ENCODE measurements at regions not wholly inside any gene's neighbourhood (a gene's known extent, or its start where the extent isn't known, plus 50 kb on each side); places are given as distances from the start of the nearest gene placed in this dataset.

GRCh38 chr2:234309431-234309830 lies 187.4 kb downstream of the ARL4C start:
- H3K4me1 Mint-ChIP-seq: peaks cover 57% of the 10 kb centered on the region
- intact Hi-C loops (cut with micrococcal nuclease): loop anchor here (1.0 to 2.0 kb wide), 7 partner anchors 13 to 182 kb away; no protein-coding TSS in a partner anchor
- H3K36me3 Mint-ChIP-seq (ENCODE audit: low read depth): peaks cover 8% of the 10 kb centered on the region
- H3K4me3 Mint-ChIP-seq: peak overlapping the region; percentile 66
- H3K9me3 Mint-ChIP-seq: peaks cover 12% of the 10 kb centered on the region
- H3K27me3 Mint-ChIP-seq: no peaks in the 10 kb centered on the region
- peak overlapping the region; percentile 97 for H3K27ac Mint-ChIP-seq
- no peak for DNase-seq

DNA sequence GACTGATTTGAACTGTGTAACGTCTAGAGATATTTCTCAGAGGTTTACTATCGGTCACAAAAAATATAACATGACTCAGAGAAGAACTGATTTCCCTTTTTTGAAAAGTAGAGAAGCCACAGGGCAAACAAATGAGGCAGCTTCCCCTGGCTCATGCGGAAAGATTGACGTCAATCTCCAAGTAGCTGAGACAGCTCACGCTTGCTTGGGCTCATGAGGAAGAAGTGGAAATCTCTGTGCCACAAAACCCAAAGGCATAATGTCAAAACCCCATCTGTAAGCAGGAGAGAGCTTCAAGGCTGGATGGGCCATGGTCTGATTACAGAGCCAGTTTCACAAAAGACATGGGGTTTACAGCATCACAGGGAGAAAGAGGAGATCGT lies 188.1 kb downstream of the ARL4C start:
- Mint-ChIP-seq H3K9me3 (peaks cover 12% of the 10 kb centered on the region), H3K27me3 (no peaks in the 10 kb centered on the region), H3K4me3 (peak overlapping the region; percentile 66), H3K36me3 (ENCODE audit: low read depth) (peaks cover 8% of the 10 kb centered on the region), H3K4me1 (peaks cover 54% of the 10 kb centered on the region), H3K27ac (peak overlapping the region; percentile 97)
- intact Hi-C loops (cut with micrococcal nuclease): loop anchor here (1.0 to 2.0 kb wide), 10 partner anchors 13 to 182 kb away; no protein-coding TSS in a partner anchor
- DNase-seq: peak; percentile 94

- Mint-ChIP-seq H3K4me1 (peaks cover 49% of the 10 kb centered on the region), H3K27ac (peak overlapping the region; percentile 97), H3K4me3 (peak overlapping the region; percentile 66)
These were observed 188.6 kb downstream of the ARL4C start for GRCh38 chr2:234308073-234308812.

GRCh38 chr2:234307322-234307961 lies 189.4 kb downstream of the ARL4C start:
- H3K9me3 Mint-ChIP-seq: peaks cover 12% of the 10 kb centered on the region
- H3K4me1 Mint-ChIP-seq: peaks cover 53% of the 10 kb centered on the region
- H3K27ac Mint-ChIP-seq: peak overlapping the region; percentile 97
- H3K36me3 Mint-ChIP-seq (ENCODE audit: low read depth): peaks cover 8% of the 10 kb centered on the region
- H3K4me3 Mint-ChIP-seq: no peak overlapping the region
- H3K27me3 Mint-ChIP-seq: no peaks in the 10 kb centered on the region
- intact Hi-C loops (cut with micrococcal nuclease): no loop called here
- DNase-seq: no peak

More at GRCh38 chr2:234308073-234308812, 188.6 kb downstream of the ARL4C start:
- H3K36me3 Mint-ChIP-seq (ENCODE audit: low read depth): peaks cover 8% of the 10 kb centered on the region
- peak; percentile 75 for DNase-seq
- peaks cover 12% of the 10 kb centered on the region for H3K9me3 Mint-ChIP-seq
- no peaks in the 10 kb centered on the region for H3K27me3 Mint-ChIP-seq
- intact Hi-C loops (cut with micrococcal nuclease): loop anchor here (1.0 to 2.0 kb wide), 6 partner anchors 12 to 115 kb away; no protein-coding TSS in a partner anchor

GRCh38 chr2:234306426-234307173 lies 190.3 kb downstream of the ARL4C start:
- peaks cover 8% of the 10 kb centered on the region for H3K36me3 Mint-ChIP-seq (ENCODE audit: low read depth)
- no peak for DNase-seq

GRCh38 chr2:234305846-234306245 lies 191.0 kb downstream of the ARL4C start:
- Mint-ChIP-seq H3K9me3 (peaks cover 12% of the 10 kb centered on the region), H3K27me3 (no peaks in the 10 kb centered on the region), H3K4me3 (no peak overlapping the region), H3K27ac (peak overlapping the region; percentile 0), H3K36me3 (ENCODE audit: low read depth) (peaks cover 8% of the 10 kb centered on the region), H3K4me1 (peaks cover 68% of the 10 kb centered on the region)
- intact Hi-C loops (cut with micrococcal nuclease): no loop called here
- no peak for DNase-seq

More at GRCh38 chr2:234306426-234307173, 190.3 kb downstream of the ARL4C start:
- Mint-ChIP-seq H3K4me3 (no peak overlapping the region), H3K27ac (peak overlapping the region; percentile 59), H3K27me3 (no peaks in the 10 kb centered on the region), H3K4me1 (peaks cover 61% of the 10 kb centered on the region), H3K9me3 (peaks cover 12% of the 10 kb centered on the region)
- intact Hi-C loops (cut with micrococcal nuclease): no loop called here

DNA sequence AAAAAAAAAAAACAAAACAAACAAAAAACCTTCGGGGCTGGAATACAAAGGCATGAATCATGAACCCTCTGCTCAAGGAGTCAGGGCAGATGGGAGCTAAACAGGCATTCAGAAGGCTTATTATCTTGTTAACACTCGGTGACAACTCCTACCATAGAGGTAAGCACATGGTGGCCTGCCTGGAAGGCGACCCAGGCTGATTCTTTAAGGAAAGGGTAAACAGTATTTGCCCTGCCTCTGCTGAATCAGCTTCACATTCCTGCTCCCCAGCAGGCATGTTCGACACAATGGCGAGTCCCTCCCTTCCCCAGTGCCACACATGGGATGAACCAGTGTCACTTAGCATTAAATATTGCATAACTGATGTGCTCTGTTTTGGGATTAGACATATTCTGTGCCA lies 191.9 kb downstream of the ARL4C start:
- Mint-ChIP-seq H3K27me3 (no peaks in the 10 kb centered on the region), H3K27ac (no peak overlapping the region), H3K36me3 (ENCODE audit: low read depth) (peaks cover 8% of the 10 kb centered on the region), H3K4me3 (no peak overlapping the region), H3K9me3 (peaks cover 12% of the 10 kb centered on the region), H3K4me1 (peaks cover 68% of the 10 kb centered on the region)
- intact Hi-C loops (cut with micrococcal nuclease): no loop called here
- DNase-seq: no peak

DNA sequence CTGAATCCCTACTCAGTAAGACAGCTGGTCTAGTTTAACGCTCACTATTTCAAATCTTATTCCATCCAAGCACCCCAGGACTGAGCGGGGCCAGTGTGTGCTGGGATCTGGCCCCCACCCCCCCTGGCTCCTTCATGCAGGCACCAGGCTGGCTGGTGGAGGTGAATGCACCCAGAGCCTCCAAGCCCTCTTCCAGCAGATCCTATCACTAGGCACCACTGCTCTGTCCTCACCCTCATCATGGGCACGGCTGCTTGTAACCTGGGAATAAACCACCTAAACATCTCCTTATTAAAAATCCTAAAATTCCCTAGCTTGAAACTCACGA lies 194.3 kb downstream of the ARL4C start:
- peaks cover 4% of the 10 kb centered on the region for H3K9me3 Mint-ChIP-seq
- DNase-seq: no peak
- no peak overlapping the region for H3K4me3 Mint-ChIP-seq
- H3K36me3 Mint-ChIP-seq (ENCODE audit: low read depth): peaks cover 2% of the 10 kb centered on the region
- intact Hi-C loops (cut with micrococcal nuclease): no loop called here
- no peaks in the 10 kb centered on the region for H3K27me3 Mint-ChIP-seq
- H3K27ac Mint-ChIP-seq: peak overlapping the region; percentile 34
- peaks cover 59% of the 10 kb centered on the region for H3K4me1 Mint-ChIP-seq

GRCh38 chr2:234300932-234301823 lies 195.7 kb downstream of the ARL4C start:
- Mint-ChIP-seq H3K4me1 (peaks cover 67% of the 10 kb centered on the region), H3K4me3 (peak overlapping the region; percentile 9)
- intact Hi-C loops (cut with micrococcal nuclease): no loop called here

GRCh38 chr2:234300391-234300925 lies 196.4 kb downstream of the ARL4C start:
- peaks cover 68% of the 10 kb centered on the region for H3K4me1 Mint-ChIP-seq
- H3K27ac Mint-ChIP-seq: no peak overlapping the region
- no peak for DNase-seq
- intact Hi-C loops (cut with micrococcal nuclease): no loop called here
- no peaks in the 10 kb centered on the region for H3K9me3 Mint-ChIP-seq
- H3K36me3 Mint-ChIP-seq (ENCODE audit: low read depth): no peaks in the 10 kb centered on the region
- H3K4me3 Mint-ChIP-seq: no peak overlapping the region
- no peaks in the 10 kb centered on the region for H3K27me3 Mint-ChIP-seq

More at GRCh38 chr2:234300932-234301823, 195.7 kb downstream of the ARL4C start:
- H3K9me3 Mint-ChIP-seq: no peaks in the 10 kb centered on the region
- no peaks in the 10 kb centered on the region for H3K36me3 Mint-ChIP-seq (ENCODE audit: low read depth)
- no peaks in the 10 kb centered on the region for H3K27me3 Mint-ChIP-seq
- no peak for DNase-seq
- H3K27ac Mint-ChIP-seq: peak overlapping the region; percentile 81

DNA sequence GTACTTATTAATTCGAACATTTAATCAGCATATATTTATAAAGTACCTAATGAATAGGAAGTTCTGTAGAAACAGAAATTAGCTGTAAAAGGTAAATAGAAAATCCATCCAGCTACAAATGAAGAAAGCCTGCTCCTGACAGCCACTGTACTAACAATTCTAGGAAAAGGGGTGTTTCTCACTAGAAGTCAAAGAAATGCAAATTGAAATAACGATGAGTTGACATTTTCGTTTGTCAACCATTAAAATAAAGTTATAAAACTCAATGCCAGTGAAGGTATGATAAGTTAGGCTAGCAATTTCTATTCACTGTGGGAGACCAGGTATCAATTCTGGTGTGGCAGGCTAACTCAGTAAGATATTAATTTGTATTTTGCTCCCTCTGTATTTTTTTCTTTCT lies 198.0 kb downstream of the ARL4C start:
- DNase-seq: no peak
- Mint-ChIP-seq H3K36me3 (ENCODE audit: low read depth) (no peaks in the 10 kb centered on the region), H3K27ac (no peak overlapping the region), H3K4me1 (peaks cover 72% of the 10 kb centered on the region), H3K27me3 (no peaks in the 10 kb centered on the region), H3K4me3 (no peak overlapping the region), H3K9me3 (no peaks in the 10 kb centered on the region)
- intact Hi-C loops (cut with micrococcal nuclease): no loop called here

GRCh38 chr2:234296991-234297390 lies 199.9 kb downstream of the ARL4C start:
- Mint-ChIP-seq H3K4me1 (peaks cover 78% of the 10 kb centered on the region), H3K36me3 (ENCODE audit: low read depth) (no peaks in the 10 kb centered on the region), H3K27ac (peak overlapping the region; percentile 71), H3K9me3 (no peaks in the 10 kb centered on the region), H3K27me3 (no peaks in the 10 kb centered on the region), H3K4me3 (no peak overlapping the region)
- no peak for DNase-seq
- intact Hi-C loops (cut with micrococcal nuclease): loop anchor here (1.0 kb wide), 1 partner anchor 11 kb away; no protein-coding TSS in a partner anchor

DNA sequence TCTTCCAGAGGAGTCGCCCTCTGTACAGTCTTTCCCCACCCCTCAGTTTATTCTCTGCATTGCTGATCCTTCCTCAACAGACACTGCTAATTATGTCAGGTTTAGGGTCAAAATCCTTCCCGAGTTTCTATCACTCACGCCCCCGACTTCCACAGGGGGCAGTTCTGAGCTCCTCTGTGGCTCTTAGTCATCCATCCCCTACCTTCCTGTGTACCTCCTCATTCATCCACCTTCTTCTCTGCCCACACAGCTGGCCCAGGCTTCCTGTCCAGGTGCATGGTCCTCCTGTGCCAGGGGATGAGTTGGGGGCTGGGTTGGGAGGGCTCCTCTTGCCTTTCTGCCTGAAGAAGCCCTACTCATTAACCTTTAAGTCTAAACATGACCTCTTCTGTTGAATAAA lies 202.9 kb downstream of the ARL4C start:
- H3K4me1 Mint-ChIP-seq: peaks cover 82% of the 10 kb centered on the region
- peak overlapping the region; percentile 99 for H3K27ac Mint-ChIP-seq
- H3K27me3 Mint-ChIP-seq: no peaks in the 10 kb centered on the region
- H3K9me3 Mint-ChIP-seq: no peaks in the 10 kb centered on the region
- intact Hi-C loops (cut with micrococcal nuclease): loop anchor here (2.0 to 5.0 kb wide), 2 partner anchors 75 to 302 kb away; no protein-coding TSS in a partner anchor
- peak; percentile 76 for DNase-seq
- peak overlapping the region; percentile 72 for H3K4me3 Mint-ChIP-seq
- no peaks in the 10 kb centered on the region for H3K36me3 Mint-ChIP-seq (ENCODE audit: low read depth)
